Psoas muscle (tissue), 7 donors: ENCODE measurements at regions not wholly inside any gene's neighbourhood (a gene's known extent, or its start where the extent isn't known, plus 50 kb on each side); places are given as distances from the start of the nearest gene placed in this dataset.

Experiments
- ATAC-seq, 4 donors: fragments of 200-7000 bp; cut with Tn5 transposase; one replicate each; pipeline ENCODE4 v1.9.1; 2020; ENCODE audit warnings: moderate library complexity in 3 of 4, mild to moderate bottlenecking in 2 of 4
- DNase-seq, 2 donors: peaks; one replicate each; pipeline ENCODE4 v3.0.0-alpha.2; 2020
- H3K27ac ChIP-seq: fragments of 200-600 bp; one replicate; pipeline ENCODE4 v1.8.0; 2022
- H3K27me3 ChIP-seq, 3 donors: fragments of 200-600 bp in 1 of 3; one replicate each; pipeline versions ENCODE4 v1.6.1 to v1.8.0; 2013 to 2022; ENCODE audit warnings: low read length in 2 of 3, mild to moderate bottlenecking in 2 of 3, moderate library complexity in 1 of 3; ENCODE audit not compliant: insufficient read depth in 3 of 3
- H3K36me3 ChIP-seq, 2 donors: fragments of 200-600 bp in 1 of 2; one replicate each; pipeline versions ENCODE4 v1.6.1 to v1.8.0; 2013 to 2022; ENCODE audit warnings: low read depth in 1 of 2, mild to moderate bottlenecking in 1 of 2, moderate library complexity in 1 of 2; ENCODE audit not compliant: insufficient read depth in 1 of 2
- H3K4me1 ChIP-seq: fragments of 200-600 bp; one replicate; pipeline ENCODE4 v1.8.0; 2022
- H3K4me3 ChIP-seq: fragments of 200-600 bp; one replicate; pipeline ENCODE4 v1.8.0; 2022; ENCODE audit warnings: mild to moderate bottlenecking
- H3K9me3 ChIP-seq: fragments of 200-600 bp; one replicate; pipeline ENCODE4 v1.8.0; 2022
- WGBS, 3 donors: extraction: QIAGEN DNeasy Blood & Tissue Kit; methylation state at CpG; one replicate each; pipeline versions ENCODE4 v1.1.6 to v1.1.7; 2013; 5-methylcytosine and 5-hydroxymethylcytosine counted together
- intact Hi-C, 2 donors: fragments of 100-400 bp; cut with DNase I; formaldehyde crosslinking; loops; one replicate each; pipeline versions ENCODE4 v1.11.0 to v1.14.2; 2022
- TF ChIP-seq, protein P1 (sequence below): fragments of 200-600 bp; IDR thresholded peaks from one replicate; pipeline ENCODE4 v1.8.0; 2022; ENCODE audit warnings: antibody characterized with exemption
- donor health status: healthy with polysubstance abuse.
- donor health status: DM: no; HTN: no; CAD: no; lungs with moderate emphysema.
- donor health status: Bipolar disorder and iron deficiency.
- donor health status: healthy.
- donor health status: DM: yes; HTN: yes; CAD: no.
- donor health status: DM: no; HTN: no; CAD: no.
- donor health status: DM: yes; HTN: yes; CAD: no.

DNA sequence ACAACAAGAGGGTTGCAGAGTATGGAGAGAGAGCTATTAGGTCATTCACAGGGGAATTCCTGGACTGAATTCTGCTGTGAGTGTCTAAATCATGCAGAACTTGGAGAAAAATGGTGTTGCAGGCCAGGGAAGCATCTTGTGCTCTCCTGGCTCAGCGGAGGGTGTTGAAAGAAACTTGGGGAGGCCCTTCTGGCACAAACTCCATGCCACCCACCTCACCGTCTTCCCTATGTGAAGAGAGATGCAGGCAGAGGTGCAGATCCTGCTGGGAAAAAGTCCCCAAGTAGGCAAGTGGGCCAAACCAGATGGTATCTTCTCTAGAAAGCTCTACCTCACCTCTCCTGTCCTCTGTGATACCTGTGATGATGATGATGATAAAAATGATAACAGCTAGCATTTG, 604.3 kb upstream of the API5 start:
- no peak for ATAC-seq
- intact Hi-C loops, result no loop called here

DNA sequence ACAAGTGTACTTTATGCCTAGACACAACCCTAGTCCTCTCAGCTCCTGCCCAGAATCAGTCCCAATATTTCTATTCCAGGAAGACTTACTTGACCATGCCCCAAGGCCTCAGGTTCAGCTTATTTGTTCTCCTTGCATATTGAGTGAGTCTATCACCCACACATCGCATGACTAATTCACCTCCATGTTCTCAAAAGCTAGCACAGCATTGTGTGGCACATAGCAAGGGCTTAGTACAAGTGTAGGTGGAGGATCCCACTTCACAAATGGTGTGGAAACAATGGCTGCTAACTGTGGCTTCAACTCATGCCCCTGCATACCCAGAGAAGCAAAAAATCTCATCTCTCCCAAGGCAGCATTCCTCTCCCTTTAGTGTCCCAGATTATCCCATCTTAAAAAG, 602.6 kb upstream of the API5 start:
- Histone ChIP-seq H3K27me3 (no peaks in the 10 kb centered on the region), H3K36me3 (no peaks in the 10 kb centered on the region), H3K4me3 (no peak overlapping the region), H3K4me1 (no peaks in the 10 kb centered on the region), H3K27ac (no peak overlapping the region), H3K9me3 (no peaks in the 10 kb centered on the region)
- intact Hi-C loops, result no loop called here
- 97 to 100% (median 97%) methylated on average over 1 of the region's 1 CpG for WGBS, 3 donors
- no peak for ATAC-seq
- TF ChIP-seq, protein P1, sequence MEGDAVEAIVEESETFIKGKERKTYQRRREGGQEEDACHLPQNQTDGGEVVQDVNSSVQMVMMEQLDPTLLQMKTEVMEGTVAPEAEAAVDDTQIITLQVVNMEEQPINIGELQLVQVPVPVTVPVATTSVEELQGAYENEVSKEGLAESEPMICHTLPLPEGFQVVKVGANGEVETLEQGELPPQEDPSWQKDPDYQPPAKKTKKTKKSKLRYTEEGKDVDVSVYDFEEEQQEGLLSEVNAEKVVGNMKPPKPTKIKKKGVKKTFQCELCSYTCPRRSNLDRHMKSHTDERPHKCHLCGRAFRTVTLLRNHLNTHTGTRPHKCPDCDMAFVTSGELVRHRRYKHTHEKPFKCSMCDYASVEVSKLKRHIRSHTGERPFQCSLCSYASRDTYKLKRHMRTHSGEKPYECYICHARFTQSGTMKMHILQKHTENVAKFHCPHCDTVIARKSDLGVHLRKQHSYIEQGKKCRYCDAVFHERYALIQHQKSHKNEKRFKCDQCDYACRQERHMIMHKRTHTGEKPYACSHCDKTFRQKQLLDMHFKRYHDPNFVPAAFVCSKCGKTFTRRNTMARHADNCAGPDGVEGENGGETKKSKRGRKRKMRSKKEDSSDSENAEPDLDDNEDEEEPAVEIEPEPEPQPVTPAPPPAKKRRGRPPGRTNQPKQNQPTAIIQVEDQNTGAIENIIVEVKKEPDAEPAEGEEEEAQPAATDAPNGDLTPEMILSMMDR, result no peak
- DNase-seq, result no peak

More for the DNA sequence above, 604.3 kb upstream of the API5 start:
- H3K4me1 ChIP-seq, result no peaks in the 10 kb centered on the region
- H3K27me3 ChIP-seq, result no peaks in the 10 kb centered on the region
- no peak for DNase-seq
- H3K9me3 ChIP-seq, result no peaks in the 10 kb centered on the region
- H3K4me3 ChIP-seq, result no peak overlapping the region
- no peak overlapping the region for H3K27ac ChIP-seq
- TF ChIP-seq, protein P1, result no peak
- H3K36me3 ChIP-seq, result no peaks in the 10 kb centered on the region
- WGBS, 3 donors, result 82 to 97% (median 82%) methylated on average over 2 of the region's 2 CpGs

DNA sequence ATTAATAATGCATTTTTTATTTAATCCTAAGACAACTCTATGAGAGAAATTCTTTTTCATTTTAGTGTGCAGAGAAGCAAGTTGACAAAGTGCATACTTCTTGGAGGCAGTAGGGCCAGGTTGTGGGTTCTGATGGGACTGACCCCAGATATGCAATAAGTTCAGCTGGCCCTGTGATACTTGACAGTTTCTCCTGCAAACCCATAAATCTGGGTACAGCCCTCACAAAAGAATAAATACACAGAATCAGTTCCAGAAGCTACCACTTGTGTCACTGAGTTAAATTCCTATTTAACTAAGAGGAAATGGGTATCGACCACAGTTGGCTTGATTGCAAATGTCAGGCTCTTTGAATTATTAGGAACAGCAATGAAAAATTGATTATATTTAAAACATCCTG, 598.5 kb upstream of the API5 start:
- Histone ChIP-seq H3K4me3 (no peak overlapping the region), H3K4me1 (no peaks in the 10 kb centered on the region), H3K27me3 (no peaks in the 10 kb centered on the region), H3K36me3 (no peaks in the 10 kb centered on the region), H3K27ac (no peak overlapping the region), H3K9me3 (no peaks in the 10 kb centered on the region)
- intact Hi-C loops, result no loop called here
- ATAC-seq (no peak), DNase-seq (no peak)
- TF ChIP-seq, protein P1, result no peak
- WGBS, 3 donors, result 42 to 58% (median 53%) methylated on average over 1 of the region's 1 CpG

DNA sequence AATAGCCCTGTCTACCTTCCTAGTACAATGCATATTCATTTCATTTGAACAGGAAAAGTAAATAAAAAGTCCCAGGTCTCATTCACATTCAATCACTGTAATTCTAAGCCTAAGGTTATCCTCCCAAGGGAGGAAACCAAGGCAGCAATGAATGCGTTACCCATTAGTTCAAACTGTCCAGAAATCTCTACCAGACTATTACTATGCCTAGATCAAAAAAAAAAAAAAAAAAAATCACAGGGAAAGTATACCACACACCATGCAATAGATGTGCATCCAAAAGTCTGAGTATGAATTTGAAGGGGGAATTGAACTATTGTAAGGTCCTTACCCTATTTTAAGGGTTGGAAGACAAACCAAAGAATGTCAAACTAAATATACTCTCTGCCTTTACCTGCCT, 598.0 kb upstream of the API5 start:
- Histone ChIP-seq H3K4me1 (no peaks in the 10 kb centered on the region), H3K27ac (no peak overlapping the region), H3K9me3 (no peaks in the 10 kb centered on the region), H3K27me3 (no peaks in the 10 kb centered on the region), H3K4me3 (no peak overlapping the region), H3K36me3 (no peaks in the 10 kb centered on the region)
- ATAC-seq, result no peak
- DNase-seq, result no peak
- intact Hi-C loops, result no loop called here
- TF ChIP-seq, protein P1, result no peak
- WGBS, 3 donors, result 18 to 32% (median 30%) methylated on average over 1 of the region's 1 CpG

DNA sequence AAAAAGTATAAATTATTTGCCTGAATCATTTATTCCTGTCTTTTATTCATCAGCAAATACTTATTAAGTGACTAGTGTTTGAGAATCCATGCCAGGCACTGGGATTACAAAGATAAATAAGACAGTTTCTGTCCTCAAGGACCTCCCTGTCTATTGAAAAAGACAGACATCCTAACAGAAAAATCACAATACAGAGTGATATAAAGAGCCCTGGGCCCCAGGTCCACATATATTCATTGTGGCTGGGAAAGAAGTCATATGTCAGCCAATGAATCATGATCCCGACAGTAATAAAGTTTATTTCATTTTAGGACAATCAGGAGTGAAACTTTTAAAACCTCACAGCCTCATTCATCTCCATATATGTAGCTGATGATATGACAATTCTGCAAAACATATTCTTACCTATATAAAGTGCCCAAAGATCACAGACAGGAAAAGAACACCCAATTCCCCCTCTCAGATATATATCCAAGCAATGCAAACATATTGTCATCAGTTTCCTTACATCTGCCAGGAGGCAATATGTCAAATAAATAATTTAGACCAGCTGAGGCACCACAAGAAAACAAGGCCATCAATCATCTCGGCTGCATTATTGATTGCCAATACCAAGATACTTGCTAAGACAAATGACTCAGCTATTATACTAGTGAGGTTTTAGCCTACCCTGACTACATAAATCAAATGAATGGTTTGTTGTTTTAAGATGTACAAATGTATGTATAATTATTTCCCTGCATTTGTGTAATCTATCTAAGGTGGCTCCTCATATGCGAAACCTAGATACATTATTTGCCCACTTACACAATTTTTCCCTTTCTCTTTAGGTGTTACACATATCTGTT, 590.9 kb upstream of the API5 start:
- Histone ChIP-seq H3K27me3 (no peaks in the 10 kb centered on the region), H3K4me1 (no peaks in the 10 kb centered on the region), H3K4me3 (no peak overlapping the region), H3K9me3 (no peaks in the 10 kb centered on the region), H3K36me3 (no peaks in the 10 kb centered on the region), H3K27ac (no peak overlapping the region)
- DNase-seq (no peak), ATAC-seq (no peak)
- intact Hi-C loops, result no loop called here
- TF ChIP-seq, protein P1, result no peak
- 37 to 58% (median 58%) methylated on average over 3 of the region's 3 CpGs for WGBS, 3 donors
